ENCODE measurements at regions not wholly inside any gene's neighbourhood (a gene's known extent, or its start where the extent isn't known, plus 50 kb on each side); places are given as distances from the start of the nearest gene placed in this dataset.

DNA sequence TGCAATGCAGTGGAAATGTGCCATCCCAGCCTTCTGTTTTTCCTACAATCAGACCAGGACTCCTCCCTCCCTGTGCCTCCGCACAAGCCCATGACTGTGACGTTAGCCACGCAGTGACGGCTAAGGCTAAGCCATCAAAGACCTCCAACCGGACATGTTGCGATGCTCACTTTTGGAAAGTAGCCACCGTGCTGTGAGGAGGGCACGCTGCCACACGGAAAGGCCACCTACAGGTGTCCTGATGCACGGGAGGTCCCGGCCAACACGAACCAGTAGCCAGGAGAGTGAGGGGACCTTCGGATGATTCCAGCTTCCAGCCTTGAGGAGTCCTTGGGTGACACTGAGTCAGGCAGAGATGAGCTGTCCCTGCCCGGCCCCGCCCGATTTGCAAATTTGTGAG is 53.9 kb downstream of the FOXL1 start:
- DNase-seq (ENCODE audit: low read depth in 2 of 2), result no peak

DNA sequence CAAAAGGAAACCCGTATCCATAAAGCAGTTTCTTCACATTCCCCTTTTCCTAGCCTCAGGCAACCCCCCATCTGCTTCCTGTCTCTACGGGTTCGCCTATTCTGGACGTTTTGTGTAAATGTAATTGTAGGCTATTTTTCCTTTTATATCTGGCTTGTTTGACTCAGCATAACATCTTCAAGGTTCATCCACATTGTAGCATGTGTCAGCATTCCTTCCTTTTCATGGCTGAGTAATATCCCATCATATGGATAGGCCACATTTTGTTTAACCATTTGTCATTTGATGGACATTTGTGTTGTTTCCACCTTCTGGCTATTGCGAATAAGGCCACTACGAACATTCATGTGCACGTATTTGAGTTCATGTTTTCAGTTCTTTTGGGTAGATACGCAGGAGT is 54.6 kb downstream of the FOXL1 start:
- no peak for DNase-seq (ENCODE audit: low read depth in 2 of 2)

DNA sequence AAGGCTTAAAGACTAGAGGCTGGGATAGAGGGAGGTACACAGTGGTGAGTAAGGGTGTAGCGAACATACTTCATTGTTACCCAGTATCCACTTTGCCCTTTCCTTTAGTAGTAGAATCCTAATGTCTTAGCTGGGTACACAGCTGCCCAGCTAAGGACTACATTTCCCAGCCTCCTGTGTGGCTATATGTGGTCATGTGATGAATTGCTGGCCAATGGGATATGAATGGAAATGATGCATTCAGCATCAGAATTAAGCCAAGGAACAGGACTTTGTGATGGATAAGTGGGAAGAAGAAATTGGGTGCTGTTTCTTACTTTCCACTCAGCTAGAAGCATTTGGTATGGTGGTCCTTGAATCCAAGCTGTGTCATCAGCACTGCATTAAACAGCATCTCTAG is 55.9 kb downstream of the FOXL1 start:
- DNase-seq (ENCODE audit: low read depth in 2 of 2), result no peak

DNA sequence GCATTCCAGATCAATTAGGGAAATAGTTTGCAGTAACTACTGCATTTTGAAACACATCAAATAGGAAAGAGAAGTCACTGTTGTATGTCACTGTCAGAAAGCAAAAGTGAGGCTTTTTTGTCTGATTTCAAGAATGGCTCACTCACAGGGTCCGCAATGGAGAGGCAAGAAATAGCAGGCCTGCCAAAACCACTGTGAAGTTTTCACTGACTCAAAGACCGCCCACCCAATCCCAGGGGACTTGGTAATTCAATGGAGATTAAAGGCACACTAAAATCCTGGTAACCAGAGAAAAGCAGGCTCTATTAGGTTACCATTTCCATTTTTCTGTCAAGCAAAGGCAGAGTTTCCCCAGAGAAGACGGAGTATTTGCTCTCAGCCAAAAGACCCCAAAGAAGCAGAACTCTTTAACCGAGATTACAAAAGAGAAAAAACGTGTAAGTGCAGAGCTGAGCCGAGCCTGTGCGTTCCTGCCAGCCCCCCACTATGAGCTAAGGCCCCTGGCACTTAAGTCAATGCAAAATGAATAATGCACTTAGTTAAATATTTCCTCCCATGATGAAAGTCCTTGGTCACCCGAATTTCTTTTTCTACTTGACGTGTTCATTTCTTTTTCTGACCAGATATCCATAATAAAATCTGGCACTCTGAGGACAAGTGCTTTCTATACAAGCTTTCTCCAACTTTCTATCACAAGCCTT is 57.0 kb downstream of the FOXL1 start:
- DNase-seq (ENCODE audit: low read depth in 2 of 2), result no peak

DNA sequence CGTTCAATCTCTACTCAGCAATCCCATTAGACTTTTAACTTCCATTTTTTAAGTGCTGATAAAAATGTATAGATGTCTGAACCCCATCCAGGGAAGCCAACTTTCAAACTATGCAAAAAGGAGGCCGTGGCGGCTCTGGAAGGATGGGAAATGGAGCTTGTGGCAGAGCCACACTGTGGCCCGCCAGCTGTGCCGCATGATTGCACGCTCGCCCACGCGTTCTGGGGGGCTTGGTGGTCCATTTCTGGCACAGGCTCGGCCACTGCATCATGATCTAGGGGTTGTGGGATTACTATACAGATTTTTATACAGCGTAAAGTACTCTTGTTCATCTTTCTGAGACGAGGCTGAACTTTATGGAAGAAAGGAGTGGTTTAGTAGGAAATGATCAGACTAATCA is 57.6 kb downstream of the FOXL1 start:
- no peak for DNase-seq (ENCODE audit: low read depth in 2 of 2)

DNA sequence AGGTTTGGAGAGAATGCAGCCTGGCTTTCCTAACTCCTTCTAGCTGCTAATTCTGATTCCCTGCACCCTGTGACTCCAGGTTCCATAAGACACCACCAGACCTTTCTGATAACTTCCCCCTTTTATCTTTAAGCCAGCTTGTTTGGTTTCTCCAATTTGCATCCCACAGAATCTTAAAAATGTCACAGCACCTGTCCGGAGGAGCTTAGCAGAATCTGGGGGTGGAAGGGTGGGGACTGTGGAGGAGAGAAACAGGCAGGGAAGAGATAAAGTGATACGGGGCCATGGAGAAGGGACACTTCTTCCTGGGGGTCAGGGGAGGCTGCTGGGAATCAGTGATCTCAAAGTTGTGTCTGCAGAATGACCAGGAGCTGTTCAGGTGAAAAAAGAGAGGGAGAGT is 59.4 kb downstream of the FOXL1 start:
- DNase-seq (ENCODE audit: low read depth in 2 of 2), result no peak

DNA sequence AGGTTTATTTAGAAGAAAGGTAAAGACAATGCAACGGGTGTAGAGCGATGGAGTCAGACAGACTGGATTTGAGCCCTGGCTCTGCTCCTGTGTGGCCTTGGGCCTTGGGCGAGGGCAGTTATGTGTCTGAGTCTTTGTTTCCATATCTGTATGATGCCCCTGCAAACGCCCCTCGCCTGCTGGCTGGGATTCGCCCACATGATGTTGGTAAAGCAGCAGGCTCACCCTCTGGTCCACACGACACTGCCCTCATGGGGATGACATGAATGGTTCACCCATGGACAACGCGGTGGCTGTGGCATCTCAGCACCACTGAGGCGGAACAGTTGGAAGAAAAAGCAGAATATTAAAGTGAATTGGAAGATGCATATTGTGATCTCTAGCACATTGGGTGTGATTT is 60.3 kb downstream of the FOXL1 start:
- no peak for DNase-seq (ENCODE audit: low read depth in 2 of 2)

DNA sequence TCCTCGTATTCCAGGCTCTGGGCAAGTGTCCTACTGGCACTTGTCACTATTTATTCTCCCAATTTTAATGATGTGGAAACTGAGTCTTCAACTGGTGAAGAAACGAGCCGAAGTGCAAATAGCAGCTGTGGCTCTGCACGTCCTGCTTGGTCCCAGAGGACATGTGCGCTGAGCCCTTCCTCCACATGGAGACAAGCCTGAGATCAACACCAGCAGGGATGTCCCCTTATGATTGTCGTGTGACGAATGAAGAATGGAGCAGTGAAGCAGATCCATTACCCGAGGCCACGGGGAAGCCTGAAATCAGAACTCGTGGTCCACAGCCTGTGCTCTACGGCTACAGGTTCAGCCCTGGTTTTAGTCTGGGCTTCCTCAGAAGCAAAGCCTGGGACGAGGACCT is 61.0 kb downstream of the FOXL1 start:
- DNase-seq (ENCODE audit: low read depth in 2 of 2), result no peak

DNA sequence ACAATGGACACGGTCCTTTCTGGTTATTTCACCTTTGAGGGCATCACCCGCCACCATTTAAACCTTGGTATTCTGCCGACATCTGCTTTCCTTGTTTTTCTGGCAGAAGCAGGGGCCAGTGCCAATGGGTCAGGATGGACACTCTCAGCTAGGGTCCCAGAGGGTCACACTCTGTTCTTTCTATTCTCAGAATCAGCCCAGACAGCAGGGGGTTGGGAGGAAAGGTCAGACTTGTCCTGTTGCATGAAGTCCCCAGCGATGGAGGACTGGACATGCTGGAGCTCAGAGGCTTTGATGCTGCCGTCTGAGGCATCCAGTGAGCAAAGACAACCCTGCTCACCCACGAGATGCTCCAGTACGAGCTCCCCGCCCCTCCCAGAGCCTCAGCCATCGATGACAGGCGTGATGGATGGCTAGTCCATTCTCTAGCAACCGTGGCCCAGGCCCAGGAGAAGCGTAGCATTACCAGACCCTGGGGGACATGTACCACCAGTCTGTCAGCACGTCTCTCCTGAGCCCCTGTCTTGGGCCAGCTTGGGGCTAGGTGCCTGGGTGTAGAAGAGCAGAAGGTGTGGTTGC is 62.0 kb downstream of the FOXL1 start:
- DNase-seq (ENCODE audit: low read depth in 2 of 2), result no peak

DNA sequence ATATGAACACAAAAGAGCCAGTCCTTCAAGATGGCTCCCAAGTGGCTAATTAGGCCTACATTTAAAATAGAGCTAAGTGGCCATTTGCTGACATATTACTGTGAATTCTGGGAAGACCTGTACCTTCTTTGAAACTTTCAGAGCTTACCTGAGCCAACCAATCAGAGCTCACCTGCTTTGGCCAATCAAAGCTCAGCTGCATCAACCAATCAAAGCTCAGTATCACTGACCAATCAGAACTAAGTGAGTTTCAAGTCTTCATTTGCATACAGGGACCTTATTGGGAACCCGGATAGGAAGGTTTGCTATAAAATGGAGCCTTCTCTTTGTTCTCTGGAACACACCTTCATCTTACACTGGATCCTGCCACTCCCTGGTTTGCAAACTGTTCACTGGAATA is 63.7 kb downstream of the FOXL1 start:
- no peak for DNase-seq (ENCODE audit: low read depth in 2 of 2)

DNA sequence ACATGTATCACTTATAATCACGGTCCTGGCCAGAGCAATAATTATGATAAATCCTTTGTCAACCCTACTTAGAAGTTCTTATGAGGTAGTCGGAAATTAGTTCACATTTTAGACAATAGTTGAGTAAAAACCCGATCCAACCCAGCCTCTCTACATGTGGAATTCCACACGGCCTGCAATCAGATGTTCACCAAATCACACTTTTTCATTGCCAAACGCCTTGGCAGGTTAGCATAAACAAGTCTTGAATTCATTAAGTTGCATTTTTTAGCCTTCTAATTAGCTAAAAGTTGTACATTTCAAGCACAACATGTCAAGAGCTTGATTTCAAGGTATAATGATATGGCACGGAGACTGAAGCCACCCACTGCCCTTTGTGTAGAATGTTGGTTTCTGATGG is 65.3 kb downstream of the FOXL1 start:
- no peak for DNase-seq (ENCODE audit: low read depth in 2 of 2)

DNA sequence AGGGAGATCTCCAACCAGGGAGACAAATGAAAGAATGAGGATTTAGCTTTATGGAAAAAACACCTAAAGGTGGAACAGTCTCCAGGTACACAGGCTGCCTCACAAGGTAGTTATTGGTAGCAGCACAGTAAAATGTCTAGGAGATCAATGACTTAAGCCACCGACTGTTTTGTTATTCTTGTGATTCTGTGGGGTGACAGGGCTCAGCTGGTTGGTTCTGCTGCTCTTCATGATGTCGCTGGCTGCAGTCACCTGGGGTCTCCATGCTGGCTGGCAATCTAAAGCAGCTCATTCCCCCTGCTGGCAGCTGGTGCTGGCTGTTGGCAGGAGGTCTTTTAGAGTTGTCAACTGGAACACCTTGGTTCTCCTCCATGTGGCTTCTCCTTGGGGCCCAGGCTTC is 69.2 kb downstream of the FOXL1 start:
- no peak for DNase-seq (ENCODE audit: low read depth in 2 of 2)

DNA sequence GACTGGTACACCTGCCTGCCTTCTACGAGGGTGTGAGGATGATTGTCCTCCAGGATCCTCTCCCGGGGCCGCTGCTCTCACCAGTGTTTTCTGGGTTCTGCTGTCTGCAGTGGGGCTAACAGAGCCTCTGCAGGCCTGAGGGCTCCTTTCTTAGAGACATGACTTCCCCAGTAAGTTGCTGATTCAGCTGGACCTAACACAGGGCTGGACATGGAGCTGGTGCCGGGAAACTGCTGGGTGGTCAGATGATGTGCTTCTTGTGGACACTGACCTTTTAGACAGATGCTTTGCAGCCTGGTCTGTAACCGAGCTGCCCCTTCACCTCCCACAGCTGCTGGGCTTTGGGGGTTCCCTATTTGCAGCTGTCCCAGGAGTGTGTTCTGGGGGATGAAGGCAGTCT is 71.5 kb downstream of the FOXL1 start:
- no peak for DNase-seq (ENCODE audit: low read depth in 2 of 2)

DNA sequence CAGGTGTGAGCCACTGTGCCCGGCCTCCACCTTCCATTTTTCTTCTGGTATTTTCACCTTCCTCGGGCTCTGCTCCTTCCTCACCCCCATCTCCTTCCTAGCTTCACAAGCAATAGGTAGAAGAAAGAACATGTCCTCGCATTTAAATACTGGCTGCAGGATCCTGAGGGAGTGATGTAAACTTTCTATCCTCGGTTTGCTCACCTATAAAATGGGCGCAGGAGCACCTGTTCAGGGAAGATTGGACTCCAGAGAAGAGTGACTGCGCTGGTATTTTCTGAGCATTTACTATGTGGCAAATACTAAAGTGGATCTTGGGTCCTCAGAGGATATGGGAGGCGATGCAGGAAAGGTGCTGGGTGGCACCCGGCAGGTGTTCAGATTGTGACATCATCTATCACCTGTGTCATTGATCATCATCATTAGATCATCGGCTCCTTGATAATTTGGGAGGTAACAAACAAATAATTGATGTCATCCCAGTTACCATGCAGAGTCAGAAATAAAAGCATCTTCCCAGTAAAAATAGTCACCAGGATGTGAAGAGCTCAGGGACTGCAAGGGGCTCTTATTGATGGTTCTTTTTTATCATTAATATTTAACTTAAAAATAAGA is 72.8 kb downstream of the FOXL1 start:
- DNase-seq (ENCODE audit: low read depth in 2 of 2), result no peak

DNA sequence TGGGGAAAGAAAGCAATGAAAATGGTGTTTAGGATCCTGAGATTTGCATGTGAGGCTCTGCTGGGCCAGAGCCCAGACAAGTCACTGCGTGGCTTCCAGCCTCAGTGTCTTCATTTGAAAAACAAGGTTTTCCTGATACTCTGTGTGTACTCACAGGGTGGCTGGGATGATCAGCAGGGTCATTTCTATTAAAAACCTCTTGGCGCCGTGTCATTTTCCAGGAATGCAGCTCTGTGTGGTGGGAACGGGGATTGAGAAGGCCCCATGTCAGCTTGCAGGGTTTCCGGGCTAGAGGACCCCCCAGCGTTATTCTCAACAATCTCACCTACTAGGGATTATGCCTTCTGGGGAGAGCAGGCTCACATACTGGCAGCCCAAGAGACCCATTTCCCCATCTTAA is 73.5 kb downstream of the FOXL1 start:
- DNase-seq (ENCODE audit: low read depth in 2 of 2), result no peak

DNA sequence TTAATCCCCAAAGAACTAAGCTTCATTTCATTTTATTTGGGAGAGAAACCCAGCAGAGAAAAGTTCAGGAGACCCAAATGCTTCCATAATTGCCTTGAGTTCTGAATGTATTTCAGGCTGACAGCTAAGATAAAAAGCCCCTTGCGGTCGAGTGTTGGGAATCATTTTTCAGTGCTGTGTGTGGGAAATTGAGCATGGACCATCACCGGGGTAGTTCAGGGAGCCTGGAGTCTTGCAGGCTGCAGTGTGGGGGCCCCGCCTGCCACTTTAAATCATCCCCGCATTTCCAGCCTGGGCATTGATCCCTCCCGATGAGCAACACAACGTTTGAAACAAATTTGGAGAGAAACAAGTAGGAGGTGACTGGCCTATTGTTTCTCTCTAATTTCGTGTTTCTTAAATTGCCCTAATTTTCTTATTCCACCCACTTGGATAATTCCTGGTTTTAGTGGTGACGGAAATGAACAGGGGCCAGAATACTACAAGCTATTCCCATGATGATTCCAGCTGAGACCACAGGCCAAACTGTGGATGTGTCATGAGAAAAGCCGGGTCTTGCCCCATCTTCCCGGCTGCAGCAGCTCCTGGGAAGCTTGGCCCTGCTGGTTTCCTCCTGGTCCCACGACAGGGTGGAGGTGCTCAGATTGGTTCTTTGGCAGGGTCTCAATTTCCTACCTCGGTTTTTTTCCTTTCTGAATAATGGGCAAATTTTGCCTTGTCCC is 75.1 kb downstream of the FOXL1 start:
- DNase-seq (ENCODE audit: low read depth in 2 of 2), result no peak

DNA sequence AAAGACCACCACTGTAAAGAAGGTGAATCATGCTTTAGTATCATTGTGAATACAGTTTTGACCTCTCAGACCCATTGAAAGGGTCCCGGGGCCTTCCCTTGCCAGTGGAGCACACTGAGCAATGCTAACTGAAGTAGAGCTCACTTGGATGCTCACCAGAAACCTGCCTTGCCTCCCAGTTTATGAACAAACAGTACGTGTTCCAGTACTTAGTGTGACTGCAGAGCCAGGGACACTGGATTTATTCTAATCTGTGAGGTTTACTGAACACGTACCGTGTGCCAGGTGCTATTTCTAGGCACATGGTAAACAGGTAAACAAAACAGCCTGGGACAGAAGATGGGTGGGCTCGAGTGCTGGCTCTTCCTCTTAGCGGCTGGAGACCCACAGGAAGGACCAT is 79.6 kb downstream of the FOXL1 start:
- no peak for DNase-seq (ENCODE audit: low read depth in 2 of 2)

DNA sequence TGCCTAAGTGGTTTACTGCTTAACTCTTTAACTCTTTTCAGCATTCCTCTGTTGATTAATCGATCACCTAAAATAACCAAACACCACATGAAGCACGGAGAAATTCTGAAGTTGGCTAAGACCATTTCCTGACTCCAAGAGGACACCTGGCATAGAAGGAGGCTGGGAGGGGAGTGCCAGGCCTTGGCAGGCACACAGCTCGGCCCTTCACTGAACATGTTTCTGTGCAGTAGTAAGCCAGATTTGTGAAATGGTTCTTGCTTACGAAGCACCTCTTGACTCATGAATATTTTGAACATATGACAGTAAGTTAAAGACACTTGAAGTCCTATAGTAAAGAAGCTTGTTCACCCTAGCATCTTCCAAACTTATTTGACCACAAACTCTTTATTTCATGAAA is 82.3 kb downstream of the FOXL1 start:
- no peak for DNase-seq (ENCODE audit: low read depth in 2 of 2)

DNA sequence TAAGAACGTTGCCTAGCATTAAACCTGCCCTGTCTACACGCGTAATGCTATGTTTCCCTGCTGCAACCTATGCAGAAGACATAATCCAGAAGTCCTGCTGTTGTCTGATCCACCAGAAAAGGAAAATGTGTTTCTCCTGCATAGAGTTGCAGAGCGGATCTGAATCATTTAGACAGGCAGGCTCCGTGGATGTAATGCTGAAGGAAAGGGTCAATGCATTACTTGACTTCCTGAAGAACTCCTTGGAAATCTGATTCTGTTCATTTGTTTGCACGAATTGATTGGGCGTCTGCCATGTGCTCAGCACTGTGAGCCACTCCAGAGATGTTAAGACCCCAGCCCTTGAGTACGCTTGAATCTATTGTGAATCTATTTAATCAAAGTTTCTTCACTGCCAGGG is 83.4 kb downstream of the FOXL1 start:
- DNase-seq (ENCODE audit: low read depth in 2 of 2), result no peak

DNA sequence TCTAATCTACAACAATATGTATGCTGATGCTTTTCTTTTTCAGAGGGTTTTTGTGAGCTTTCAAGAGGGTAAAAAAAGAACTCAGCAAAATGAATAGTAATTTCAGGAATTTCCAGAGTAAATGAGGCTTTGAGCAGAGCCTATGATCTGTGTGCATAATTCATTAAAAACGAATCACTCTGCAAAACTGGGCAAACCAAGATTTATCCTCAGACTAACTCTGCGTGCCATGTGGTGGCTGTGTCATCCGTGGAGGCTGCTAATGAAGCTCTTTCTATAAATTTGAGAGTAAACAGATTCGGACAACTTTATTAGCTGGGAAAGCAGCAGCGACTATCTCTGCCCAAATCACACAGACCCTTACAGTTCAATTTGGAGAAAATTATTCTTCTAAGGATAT is 83.8 kb downstream of the FOXL1 start:
- DNase-seq (ENCODE audit: low read depth in 2 of 2), result no peak

DNA sequence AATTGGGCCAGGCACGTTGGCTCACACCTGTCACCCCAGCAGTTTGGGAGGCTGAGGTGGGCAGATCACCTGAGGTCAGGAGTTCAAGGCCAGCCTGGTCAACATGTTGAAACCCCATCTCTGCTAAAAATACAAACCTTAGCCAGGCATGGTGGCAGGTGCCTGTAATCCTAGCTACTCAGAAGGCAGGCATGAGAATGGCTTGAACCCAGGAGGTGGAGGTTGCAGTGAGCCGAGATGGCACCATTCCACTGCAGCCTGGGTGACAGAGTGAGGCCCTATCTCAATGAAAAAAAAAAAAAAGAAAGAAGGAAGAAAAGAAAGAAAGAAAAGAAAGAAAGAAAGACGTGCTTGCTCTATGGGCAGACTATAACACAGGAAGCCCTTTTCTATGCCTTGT is 84.4 kb downstream of the FOXL1 start:
- no peak for DNase-seq (ENCODE audit: low read depth in 2 of 2)

DNA sequence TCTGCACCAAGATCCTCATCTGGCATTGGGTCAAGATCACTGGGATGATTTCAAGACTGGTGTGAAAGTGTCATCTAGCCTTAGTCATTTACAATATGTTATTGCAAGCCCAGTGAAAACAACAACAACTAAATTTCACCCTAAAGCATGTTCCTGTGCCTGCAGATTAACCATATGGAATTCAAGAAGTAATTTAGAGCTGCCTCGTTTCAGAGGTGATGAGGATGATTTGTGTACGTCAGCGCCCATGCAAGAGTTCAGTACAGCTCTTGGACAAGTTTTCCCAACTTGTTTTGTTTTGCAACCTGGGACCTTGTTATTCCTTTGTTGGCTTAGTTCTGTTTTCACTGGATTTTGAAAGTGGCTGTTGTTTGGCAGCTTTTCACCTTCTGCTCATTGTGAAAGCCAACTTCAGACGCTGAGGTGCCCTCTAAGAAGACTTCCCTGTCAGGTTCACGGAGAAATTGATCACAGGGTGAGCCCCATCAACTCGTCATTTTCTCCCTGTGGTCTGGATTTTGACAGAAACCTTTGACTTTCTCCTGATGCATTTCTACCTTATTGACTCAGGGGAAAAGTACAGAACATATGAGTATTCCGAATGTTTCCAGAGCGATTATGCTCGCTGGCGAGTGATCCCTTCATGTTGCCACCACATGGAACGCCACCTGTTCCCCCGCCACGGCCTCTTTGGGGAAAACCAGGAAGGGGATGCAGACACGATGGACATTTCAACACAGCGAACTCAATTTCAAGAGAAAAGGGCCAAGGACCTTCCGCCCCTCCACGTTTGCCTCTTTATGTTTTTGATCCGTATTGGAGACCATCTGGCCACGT is 85.6 kb downstream of the FOXL1 start:
- peak in 1 of 2 donors; percentile 17 for DNase-seq (ENCODE audit: low read depth in 2 of 2)

Measured in stimulated activated CD8-positive, alpha-beta memory T cell treated with anti-CD3 and anti-CD28 coated beads, Interleukin-15, amount 100 ng/mL, for 48 hours (primary cell).